Small intestine (tissue), 7 donors: ENCODE measurements at regions not wholly inside any gene's neighbourhood (a gene's known extent, or its start where the extent isn't known, plus 50 kb on each side); places are given as distances from the start of the nearest gene placed in this dataset.
"Not testable (repeated sequence)": the region's sequence is repeated elsewhere in the genome, so short reads cannot be mapped to it uniquely, and the experiment has no call there.

Experiments used
- DNase-seq, 2 donors: peaks; one replicate each; pipeline versions ENCODE4 v3.0.0 to v3.0.0-alpha.2; 2013
- FAIRE-seq: peaks from 2 replicates; lab custom pipeline; 2012; peaks lifted over from hg19 to GRCh38; lab: Jason Lieb, UNC
- H3K27ac ChIP-seq, 3 donors: one replicate each; pipeline ENCODE4 v1.5.1; 2013; ENCODE audit warnings: low read length in 2 of 3, mild to moderate bottlenecking in 2 of 3, control low read depth in 1 of 3, inconsistent platforms in 1 of 3, low read depth in 1 of 3, moderate library complexity in 1 of 3
- H3K27me3 ChIP-seq, 3 donors: one replicate each; pipeline ENCODE4 v1.6.1; 2013; ENCODE audit warnings: low read length in 3 of 3, inconsistent platforms in 1 of 3; ENCODE audit not compliant: control insufficient read depth in 3 of 3, insufficient read depth in 3 of 3
- H3K36me3 ChIP-seq, 3 donors: one replicate each; pipeline ENCODE4 v1.6.1; 2013; ENCODE audit warnings: low read length in 3 of 3, inconsistent platforms in 1 of 3, low read depth in 1 of 3, mild to moderate bottlenecking in 1 of 3, moderate library complexity in 1 of 3; ENCODE audit not compliant: control insufficient read depth in 3 of 3, insufficient read depth in 2 of 3
- H3K4me1 ChIP-seq, 3 donors: one replicate each; pipeline ENCODE4 v1.6.1; 2013; ENCODE audit warnings: low read length in 2 of 3, inconsistent platforms in 1 of 3, low read depth in 1 of 3, mild to moderate bottlenecking in 1 of 3, moderate library complexity in 1 of 3; ENCODE audit not compliant: control insufficient read depth in 3 of 3, insufficient read depth in 2 of 3
- H3K4me3 ChIP-seq, 3 donors: one replicate each; pipeline ENCODE4 v1.5.1; 2013; ENCODE audit warnings: low read length in 3 of 3, control low read depth in 1 of 3, inconsistent platforms in 1 of 3, low read depth in 1 of 3, mild to moderate bottlenecking in 1 of 3, moderate library complexity in 1 of 3
- H3K9me3 ChIP-seq, 2 donors: one replicate each; pipeline ENCODE4 v1.6.1; 2013; ENCODE audit warnings: low read depth in 1 of 2, low read length in 1 of 2; ENCODE audit not compliant: control insufficient read depth in 2 of 2, insufficient read depth in 1 of 2
- WGBS, 3 donors: extraction: QIAGEN DNeasy Blood & Tissue Kit; methylation state at CpG; one replicate each; pipeline ENCODE4 v1.1.7; 2013; 5-methylcytosine and 5-hydroxymethylcytosine counted together
- donor health status: healthy with polysubstance abuse.
- donor health status: control.
- donor health status: control.
- donor health status: Bipolar disorder and iron deficiency.
- donor health status: healthy.

DNA sequence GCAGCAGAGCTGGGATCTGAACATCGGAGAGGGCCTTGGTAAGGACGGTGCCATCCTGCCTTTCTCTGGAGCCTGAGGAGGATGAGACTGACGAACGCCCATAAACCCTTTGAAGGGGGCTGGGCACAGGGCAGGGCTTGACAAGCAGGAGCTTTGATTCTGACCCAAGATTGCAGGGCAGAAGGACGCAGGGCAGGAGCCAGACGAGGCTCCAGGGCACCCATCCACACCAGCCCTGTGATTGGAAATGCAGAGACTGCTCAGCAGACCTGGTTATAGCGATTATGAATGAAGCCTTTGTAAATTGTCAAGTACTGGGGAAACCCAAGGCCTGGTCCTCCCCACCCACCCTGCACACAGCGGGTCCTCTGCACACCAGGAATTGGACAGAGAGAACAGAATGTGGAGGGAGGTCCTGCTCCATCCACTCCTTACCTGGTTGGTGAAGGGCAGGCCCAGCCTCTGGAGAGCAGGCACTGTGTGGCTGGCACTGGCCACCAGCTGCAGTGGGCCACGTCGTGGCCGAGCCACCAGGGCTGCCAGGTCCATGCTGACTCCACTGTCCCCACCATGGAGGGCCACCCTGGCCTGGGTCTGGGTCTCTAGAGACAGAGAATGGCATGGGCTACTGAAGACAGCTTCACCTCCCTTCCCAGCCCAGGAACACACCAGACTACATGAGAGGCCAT is 68.8 kb downstream of the RMI2 start:
- FAIRE-seq (no peak), DNase-seq (no peak)
- WGBS, 3 donors, result 83 to 92% (median 86%) methylated on average over 11 of the region's 11 CpGs
- Histone ChIP-seq H3K27ac (no peak overlapping the region), H3K4me1 (no peaks in the 10 kb centered on the region), H3K27me3 (no peaks in the 10 kb centered on the region), H3K9me3 (peaks cover 0 to 2% of the 10 kb centered on the region in 2 donors), H3K36me3 (no peaks in the 10 kb centered on the region), H3K4me3 (no peak overlapping the region)

DNA sequence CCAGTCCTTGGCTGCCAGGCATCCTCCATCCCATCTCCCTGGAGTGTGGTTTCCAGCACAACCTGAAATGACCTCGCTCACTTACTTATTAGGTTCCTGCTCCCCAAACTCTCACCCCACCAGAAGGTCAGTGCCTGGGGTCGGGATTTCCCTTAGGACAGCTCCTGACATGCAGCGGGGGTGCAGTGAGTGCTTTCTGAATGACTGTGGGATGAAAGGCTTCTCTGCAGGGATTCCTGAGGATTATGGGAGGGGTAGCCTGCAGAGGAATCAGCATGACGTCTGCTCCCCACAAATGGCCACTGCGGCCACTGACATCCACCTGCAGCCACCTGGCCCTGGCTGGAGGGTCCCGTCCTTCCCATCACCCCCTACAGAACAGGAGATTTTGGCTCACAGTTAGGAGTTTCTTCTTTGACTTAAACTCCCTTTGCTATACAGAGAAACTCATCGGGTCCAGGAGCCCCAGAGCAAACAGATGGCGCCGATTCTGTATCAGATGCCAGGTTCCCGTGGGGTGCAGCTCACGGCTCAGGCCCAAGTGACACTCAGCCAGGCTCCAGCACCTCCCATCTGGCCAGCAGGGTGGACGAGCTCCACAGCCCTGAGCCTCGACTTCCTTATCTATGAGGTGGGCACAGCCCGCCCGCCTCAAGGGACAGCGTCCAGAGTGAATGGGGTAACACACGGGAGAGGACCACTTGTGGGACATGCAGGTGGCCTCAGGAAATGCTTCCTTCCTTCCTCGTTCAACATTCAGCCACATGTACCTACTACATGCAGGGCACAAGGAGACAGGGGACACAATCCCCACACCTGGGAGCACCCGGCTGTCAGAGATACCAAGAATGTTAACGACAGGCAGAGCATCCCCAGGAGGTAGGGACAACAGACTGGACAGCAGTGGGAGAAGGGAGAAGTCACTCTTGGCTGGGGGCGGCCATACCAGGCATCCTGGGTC is 69.8 kb downstream of the RMI2 start:
- no peaks in the 10 kb centered on the region for H3K36me3 ChIP-seq
- H3K9me3 ChIP-seq, result peaks cover 0 to 2% of the 10 kb centered on the region in 2 donors
- 70 to 75% (median 75%) methylated on average over 21 of the region's 21 CpGs for WGBS, 3 donors
- no peaks in the 10 kb centered on the region for H3K27me3 ChIP-seq
- FAIRE-seq (no peak), DNase-seq (no peak)
- H3K4me1 ChIP-seq, result no peaks in the 10 kb centered on the region
- H3K27ac ChIP-seq, result no peak overlapping the region
- no peak overlapping the region for H3K4me3 ChIP-seq

GRCh38 chr16:11416228-11417001 is 71.2 kb downstream of the RMI2 start:
- no peak for DNase-seq
- Histone ChIP-seq H3K9me3 (peaks cover 0 to 2% of the 10 kb centered on the region in 2 donors), H3K36me3 (no peaks in the 10 kb centered on the region), H3K4me1 (no peaks in the 10 kb centered on the region), H3K4me3 (no peak overlapping the region), H3K27me3 (no peaks in the 10 kb centered on the region), H3K27ac (no peak overlapping the region)
- FAIRE-seq, result no peak
- WGBS, 3 donors, result 84 to 89% (median 86%) methylated on average over 16 of the region's 16 CpGs

DNA sequence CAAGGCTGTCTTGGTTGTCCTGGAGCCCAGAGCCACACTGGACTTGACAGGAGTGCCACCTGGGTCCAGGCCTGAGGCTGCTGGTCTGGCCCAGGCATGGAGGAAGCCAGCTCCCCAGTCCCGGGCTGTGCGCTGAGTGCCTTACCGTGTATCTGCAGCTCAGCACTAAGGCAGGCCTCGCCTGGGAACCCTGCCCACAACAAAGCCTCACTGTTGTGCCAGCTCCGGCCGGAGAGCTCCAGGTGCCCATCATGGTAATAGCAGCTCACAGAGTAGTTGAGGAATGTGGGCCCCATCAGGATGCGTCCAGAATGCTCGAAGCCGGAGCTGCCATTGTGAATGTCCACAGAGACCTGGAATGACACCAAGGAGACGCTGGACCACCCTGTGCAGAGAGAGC is 72.2 kb downstream of the RMI2 start:
- Histone ChIP-seq H3K36me3 (no peaks in the 10 kb centered on the region), H3K9me3 (peaks cover 0 to 2% of the 10 kb centered on the region in 2 donors), H3K27me3 (no peaks in the 10 kb centered on the region), H3K4me3 (no peak overlapping the region), H3K4me1 (no peaks in the 10 kb centered on the region), H3K27ac (no peak overlapping the region)
- 66 to 77% (median 70%) methylated on average over 10 of the region's 10 CpGs for WGBS, 3 donors
- FAIRE-seq (no peak), DNase-seq (no peak)

GRCh38 chr16:11418506-11418905 is 73.2 kb downstream of the RMI2 start:
- DNase-seq, result no peak
- peaks cover 0 to 2% of the 10 kb centered on the region in 2 donors for H3K9me3 ChIP-seq
- no peaks in the 10 kb centered on the region for H3K4me1 ChIP-seq
- no peak overlapping the region for H3K4me3 ChIP-seq
- H3K36me3 ChIP-seq, result no peaks in the 10 kb centered on the region
- WGBS, 3 donors, result 89 to 97% (median 91%) methylated on average over 4 of the region's 4 CpGs
- FAIRE-seq, result no peak
- no peak overlapping the region for H3K27ac ChIP-seq
- no peaks in the 10 kb centered on the region for H3K27me3 ChIP-seq

GRCh38 chr16:11420067-11420466 is 74.8 kb downstream of the RMI2 start:
- 68 to 93% (median 88%) methylated on average over 3 to 4 of the region's 4 CpGs for WGBS, 3 donors
- not testable (repeated sequence) for H3K4me3 ChIP-seq, H3K36me3 ChIP-seq, DNase-seq, H3K4me1 ChIP-seq, H3K9me3 ChIP-seq, H3K27ac ChIP-seq, FAIRE-seq, H3K27me3 ChIP-seq

GRCh38 chr16:11420895-11421294 is 75.6 kb downstream of the RMI2 start:
- Histone ChIP-seq H3K36me3 (no peaks in the 10 kb centered on the region), H3K27ac (no peak overlapping the region), H3K4me3 (no peak overlapping the region), H3K27me3 (no peaks in the 10 kb centered on the region), H3K4me1 (no peaks in the 10 kb centered on the region), H3K9me3 (peaks cover 0 to 2% of the 10 kb centered on the region in 2 donors)
- WGBS, 3 donors, result 91 to 100% (median 92%) methylated on average over 2 to 3 of the region's 3 CpGs
- FAIRE-seq (no peak), DNase-seq (no peak)
